ENCODE measurements at regions not wholly inside any gene's neighbourhood (a gene's known extent, or its start where the extent isn't known, plus 50 kb on each side); places are given as distances from the start of the nearest gene placed in this dataset.

- DNase-seq, result no peak
- Histone ChIP-seq H3K27ac (no peak overlapping the region), H3K27me3 (replicated peaks) (no peaks in the 10 kb centered on the region), H3K36me3 (replicated peaks) (no peaks in the 10 kb centered on the region), H3K4me3 (ENCODE audit: low read depth, low read length) (peak overlapping the region; percentile 39)
- TF ChIP-seq CTCF (IDR thresholded peaks at IDR 0.05; ENCODE audit: low read depth, low read length, missing control alignments), result no peak
- in situ Hi-C loops (cut with HindIII; ENCODE audit: low pct_ligation_motif_present, low sequenced_read_pairs), result no loop called here
These were observed 77.6 kb upstream of the VANGL1 start for GRCh38 chr1:115564201-115564600.

- H3K27me3 ChIP-seq (replicated peaks), result no peaks in the 10 kb centered on the region
- in situ Hi-C loops (cut with HindIII; ENCODE audit: low pct_ligation_motif_present, low sequenced_read_pairs), result no loop called here
- H3K4me3 ChIP-seq (ENCODE audit: low read depth, low read length), result no peak overlapping the region
- no peak overlapping the region for H3K27ac ChIP-seq
- DNase-seq, result no peak
- H3K36me3 ChIP-seq (replicated peaks), result no peaks in the 10 kb centered on the region
- TF ChIP-seq CTCF (IDR thresholded peaks at IDR 0.05; ENCODE audit: low read depth, low read length, missing control alignments), result no peak
These were observed 81.7 kb upstream of the VANGL1 start for GRCh38 chr1:115560027-115560426.

GRCh38 chr1:115558275-115558674 lies 83.5 kb upstream of the VANGL1 start:
- in situ Hi-C loops (cut with HindIII; ENCODE audit: low pct_ligation_motif_present, low sequenced_read_pairs), result no loop called here
- TF ChIP-seq CTCF (IDR thresholded peaks at IDR 0.05; ENCODE audit: low read depth, low read length, missing control alignments), result no peak

DNA sequence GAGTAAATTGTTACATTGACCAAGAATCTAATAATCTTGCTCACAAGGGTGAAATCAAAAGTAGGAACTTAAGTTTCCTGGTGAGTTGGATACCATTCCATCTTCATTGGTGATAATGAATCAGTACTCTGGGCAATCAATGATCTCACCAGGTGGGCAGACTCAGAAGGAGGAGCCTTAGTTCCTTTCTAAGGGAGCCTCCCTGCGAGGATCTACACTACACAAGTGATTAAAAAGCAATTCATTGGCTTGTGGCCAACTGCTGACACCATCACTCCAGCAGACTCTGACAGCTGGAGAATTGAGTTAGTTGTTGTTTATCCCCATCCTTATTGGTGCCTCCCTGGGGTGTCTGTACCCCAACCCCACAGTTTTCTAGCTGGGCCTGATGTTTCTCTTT lies 84.1 kb upstream of the VANGL1 start:
- in situ Hi-C loops (cut with HindIII; ENCODE audit: low pct_ligation_motif_present, low sequenced_read_pairs), result no loop called here
- no peak overlapping the region for H3K27ac ChIP-seq
- H3K4me3 ChIP-seq (ENCODE audit: low read depth, low read length), result no peak overlapping the region
- H3K36me3 ChIP-seq (replicated peaks), result no peaks in the 10 kb centered on the region
- no peak for TF ChIP-seq CTCF (IDR thresholded peaks at IDR 0.05; ENCODE audit: low read depth, low read length, missing control alignments)
- no peaks in the 10 kb centered on the region for H3K27me3 ChIP-seq (replicated peaks)
- no peak for DNase-seq

More at GRCh38 chr1:115558275-115558674, 83.5 kb upstream of the VANGL1 start:
- no peaks in the 10 kb centered on the region for H3K27me3 ChIP-seq (replicated peaks)
- no peak for DNase-seq
- no peak overlapping the region for H3K27ac ChIP-seq
- no peak overlapping the region for H3K4me3 ChIP-seq (ENCODE audit: low read depth, low read length)
- H3K36me3 ChIP-seq (replicated peaks), result no peaks in the 10 kb centered on the region

- Histone ChIP-seq H3K27me3 (replicated peaks) (no peaks in the 10 kb centered on the region), H3K4me3 (ENCODE audit: low read depth, low read length) (no peak overlapping the region), H3K27ac (no peak overlapping the region), H3K36me3 (replicated peaks) (no peaks in the 10 kb centered on the region)
- TF ChIP-seq CTCF (IDR thresholded peaks at IDR 0.05; ENCODE audit: low read depth, low read length, missing control alignments), result no peak
- no peak for DNase-seq
- in situ Hi-C loops (cut with HindIII; ENCODE audit: low pct_ligation_motif_present, low sequenced_read_pairs), result no loop called here
These were observed 85.5 kb upstream of the VANGL1 start for GRCh38 chr1:115556236-115556635.

- DNase-seq, result no peak
- Histone ChIP-seq H3K36me3 (replicated peaks) (no peaks in the 10 kb centered on the region), H3K27ac (no peak overlapping the region), H3K4me3 (ENCODE audit: low read depth, low read length) (no peak overlapping the region), H3K27me3 (replicated peaks) (no peaks in the 10 kb centered on the region)
- no peak for TF ChIP-seq CTCF (IDR thresholded peaks at IDR 0.05; ENCODE audit: low read depth, low read length, missing control alignments)
- in situ Hi-C loops (cut with HindIII; ENCODE audit: low pct_ligation_motif_present, low sequenced_read_pairs), result no loop called here
These were observed 86.3 kb upstream of the VANGL1 start for GRCh38 chr1:115555446-115555845.

Data from brain microvascular endothelial cell (primary cell).